ENCODE measurements at regions not wholly inside any gene's neighbourhood (a gene's known extent, or its start where the extent isn't known, plus 50 kb on each side); places are given as distances from the start of the nearest gene placed in this dataset.

GRCh38 chr1:87689487-87689886 is 360.8 kb downstream of the LMO4 start (continued):
- TF ChIP-seq FOXP4 (CRISPR knock-in tag; IDR thresholded peaks at IDR 0.05) (no peak), ZBTB21 (CRISPR knock-in tag; IDR thresholded peaks at IDR 0.05; ENCODE audit: borderline replicate concordance) (no peak)
- TF ChIP-seq, protein P1, sequence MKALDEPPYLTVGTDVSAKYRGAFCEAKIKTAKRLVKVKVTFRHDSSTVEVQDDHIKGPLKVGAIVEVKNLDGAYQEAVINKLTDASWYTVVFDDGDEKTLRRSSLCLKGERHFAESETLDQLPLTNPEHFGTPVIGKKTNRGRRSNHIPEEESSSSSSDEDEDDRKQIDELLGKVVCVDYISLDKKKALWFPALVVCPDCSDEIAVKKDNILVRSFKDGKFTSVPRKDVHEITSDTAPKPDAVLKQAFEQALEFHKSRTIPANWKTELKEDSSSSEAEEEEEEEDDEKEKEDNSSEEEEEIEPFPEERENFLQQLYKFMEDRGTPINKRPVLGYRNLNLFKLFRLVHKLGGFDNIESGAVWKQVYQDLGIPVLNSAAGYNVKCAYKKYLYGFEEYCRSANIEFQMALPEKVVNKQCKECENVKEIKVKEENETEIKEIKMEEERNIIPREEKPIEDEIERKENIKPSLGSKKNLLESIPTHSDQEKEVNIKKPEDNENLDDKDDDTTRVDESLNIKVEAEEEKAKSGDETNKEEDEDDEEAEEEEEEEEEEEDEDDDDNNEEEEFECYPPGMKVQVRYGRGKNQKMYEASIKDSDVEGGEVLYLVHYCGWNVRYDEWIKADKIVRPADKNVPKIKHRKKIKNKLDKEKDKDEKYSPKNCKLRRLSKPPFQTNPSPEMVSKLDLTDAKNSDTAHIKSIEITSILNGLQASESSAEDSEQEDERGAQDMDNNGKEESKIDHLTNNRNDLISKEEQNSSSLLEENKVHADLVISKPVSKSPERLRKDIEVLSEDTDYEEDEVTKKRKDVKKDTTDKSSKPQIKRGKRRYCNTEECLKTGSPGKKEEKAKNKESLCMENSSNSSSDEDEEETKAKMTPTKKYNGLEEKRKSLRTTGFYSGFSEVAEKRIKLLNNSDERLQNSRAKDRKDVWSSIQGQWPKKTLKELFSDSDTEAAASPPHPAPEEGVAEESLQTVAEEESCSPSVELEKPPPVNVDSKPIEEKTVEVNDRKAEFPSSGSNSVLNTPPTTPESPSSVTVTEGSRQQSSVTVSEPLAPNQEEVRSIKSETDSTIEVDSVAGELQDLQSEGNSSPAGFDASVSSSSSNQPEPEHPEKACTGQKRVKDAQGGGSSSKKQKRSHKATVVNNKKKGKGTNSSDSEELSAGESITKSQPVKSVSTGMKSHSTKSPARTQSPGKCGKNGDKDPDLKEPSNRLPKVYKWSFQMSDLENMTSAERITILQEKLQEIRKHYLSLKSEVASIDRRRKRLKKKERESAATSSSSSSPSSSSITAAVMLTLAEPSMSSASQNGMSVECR (CRISPR knock-in tag; IDR thresholded peaks at IDR 0.05; ENCODE audit: borderline replicate concordance): no peak

- H3K4me3 Mint-ChIP-seq: no peak overlapping the region
- 0 out of 2 replicates have a peak, but pooled peaks cover 3% of the 10 kb centered on the region for H3K27me3 Mint-ChIP-seq (ENCODE audit: low read depth)
- POLR2A ChIA-PET: no interaction called here
- no peak overlapping the region for H3K27ac Mint-ChIP-seq
- ATAC-seq: no peak
- peaks cover 19% of the 10 kb centered on the region for H3K9me3 Mint-ChIP-seq
- H3K4me1 Mint-ChIP-seq: no peaks in the 10 kb centered on the region
- peaks cover 17% of the 10 kb centered on the region for H3K36me3 Mint-ChIP-seq
- CTCF ChIA-PET: no interaction called here
- DNase-seq (ENCODE audit: low spot score): no peak
- no peak for TF ChIP-seq AFF4 (CRISPR knock-in tag; IDR thresholded peaks at IDR 0.05; ENCODE audit: borderline replicate concordance)
- TF ChIP-seq ELF4 (CRISPR knock-in tag; IDR thresholded peaks at IDR 0.05; ENCODE audit: low read depth): no peak
- no peak for TF ChIP-seq FOXP4 (CRISPR knock-in tag; IDR thresholded peaks at IDR 0.05)
- TF ChIP-seq, protein P2, sequence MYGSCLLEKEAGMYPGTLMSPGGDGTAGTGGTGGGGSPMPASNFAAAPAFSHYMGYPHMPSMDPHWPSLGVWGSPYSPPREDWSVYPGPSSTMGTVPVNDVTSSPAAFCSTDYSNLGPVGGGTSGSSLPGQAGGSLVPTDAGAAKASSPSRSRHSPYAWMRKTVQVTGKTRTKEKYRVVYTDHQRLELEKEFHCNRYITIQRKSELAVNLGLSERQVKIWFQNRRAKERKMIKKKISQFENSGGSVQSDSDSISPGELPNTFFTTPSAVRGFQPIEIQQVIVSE (CRISPR knock-in tag; IDR thresholded peaks at IDR 0.05; ENCODE audit: borderline replicate concordance): no peak
- no peak for TF ChIP-seq KAT7 (CRISPR knock-in tag; IDR thresholded peaks at IDR 0.05; ENCODE audit: borderline replicate concordance)
- TF ChIP-seq, protein P3, sequence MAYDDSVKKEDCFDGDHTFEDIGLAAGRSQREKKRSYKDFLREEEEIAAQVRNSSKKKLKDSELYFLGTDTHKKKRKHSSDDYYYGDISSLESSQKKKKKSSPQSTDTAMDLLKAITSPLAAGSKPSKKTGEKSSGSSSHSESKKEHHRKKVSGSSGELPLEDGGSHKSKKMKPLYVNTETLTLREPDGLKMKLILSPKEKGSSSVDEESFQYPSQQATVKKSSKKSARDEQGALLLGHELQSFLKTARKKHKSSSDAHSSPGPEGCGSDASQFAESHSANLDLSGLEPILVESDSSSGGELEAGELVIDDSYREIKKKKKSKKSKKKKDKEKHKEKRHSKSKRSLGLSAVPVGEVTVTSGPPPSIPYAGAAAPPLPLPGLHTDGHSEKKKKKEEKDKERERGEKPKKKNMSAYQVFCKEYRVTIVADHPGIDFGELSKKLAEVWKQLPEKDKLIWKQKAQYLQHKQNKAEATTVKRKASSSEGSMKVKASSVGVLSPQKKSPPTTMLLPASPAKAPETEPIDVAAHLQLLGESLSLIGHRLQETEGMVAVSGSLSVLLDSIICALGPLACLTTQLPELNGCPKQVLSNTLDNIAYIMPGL (CRISPR knock-in tag; IDR thresholded peaks at IDR 0.05): no peak
- TF ChIP-seq, protein P4, sequence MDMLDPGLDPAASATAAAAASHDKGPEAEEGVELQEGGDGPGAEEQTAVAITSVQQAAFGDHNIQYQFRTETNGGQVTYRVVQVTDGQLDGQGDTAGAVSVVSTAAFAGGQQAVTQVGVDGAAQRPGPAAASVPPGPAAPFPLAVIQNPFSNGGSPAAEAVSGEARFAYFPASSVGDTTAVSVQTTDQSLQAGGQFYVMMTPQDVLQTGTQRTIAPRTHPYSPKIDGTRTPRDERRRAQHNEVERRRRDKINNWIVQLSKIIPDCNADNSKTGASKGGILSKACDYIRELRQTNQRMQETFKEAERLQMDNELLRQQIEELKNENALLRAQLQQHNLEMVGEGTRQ (CRISPR knock-in tag; IDR thresholded peaks at IDR 0.05): no peak
- TF ChIP-seq NR3C1 (CRISPR knock-in tag; conservative IDR thresholded peaks at IDR 0.05; ENCODE audit: low read depth): no peak
- TF ChIP-seq, protein P5, sequence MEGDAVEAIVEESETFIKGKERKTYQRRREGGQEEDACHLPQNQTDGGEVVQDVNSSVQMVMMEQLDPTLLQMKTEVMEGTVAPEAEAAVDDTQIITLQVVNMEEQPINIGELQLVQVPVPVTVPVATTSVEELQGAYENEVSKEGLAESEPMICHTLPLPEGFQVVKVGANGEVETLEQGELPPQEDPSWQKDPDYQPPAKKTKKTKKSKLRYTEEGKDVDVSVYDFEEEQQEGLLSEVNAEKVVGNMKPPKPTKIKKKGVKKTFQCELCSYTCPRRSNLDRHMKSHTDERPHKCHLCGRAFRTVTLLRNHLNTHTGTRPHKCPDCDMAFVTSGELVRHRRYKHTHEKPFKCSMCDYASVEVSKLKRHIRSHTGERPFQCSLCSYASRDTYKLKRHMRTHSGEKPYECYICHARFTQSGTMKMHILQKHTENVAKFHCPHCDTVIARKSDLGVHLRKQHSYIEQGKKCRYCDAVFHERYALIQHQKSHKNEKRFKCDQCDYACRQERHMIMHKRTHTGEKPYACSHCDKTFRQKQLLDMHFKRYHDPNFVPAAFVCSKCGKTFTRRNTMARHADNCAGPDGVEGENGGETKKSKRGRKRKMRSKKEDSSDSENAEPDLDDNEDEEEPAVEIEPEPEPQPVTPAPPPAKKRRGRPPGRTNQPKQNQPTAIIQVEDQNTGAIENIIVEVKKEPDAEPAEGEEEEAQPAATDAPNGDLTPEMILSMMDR (IDR thresholded peaks at IDR 0.05): no peak
- no peak for TF ChIP-seq CREM (CRISPR knock-in tag; IDR thresholded peaks at IDR 0.05)
- no peak for TF ChIP-seq HMGA2 (CRISPR knock-in tag; IDR thresholded peaks at IDR 0.05)
- no peak for TF ChIP-seq ZNF263 (CRISPR knock-in tag; IDR thresholded peaks at IDR 0.05; ENCODE audit: low read depth)
Observed at GRCh38 chr1:87696483-87696882, 367.8 kb downstream of the LMO4 start.
